ENCODE measurements at regions not wholly inside any gene's neighbourhood (a gene's known extent, or its start where the extent isn't known, plus 50 kb on each side); places are given as distances from the start of the nearest gene placed in this dataset.
A peak's percentile ranks its signal among the peaks of the same experiment; 100 is the strongest.

- TF ChIP-seq, protein P1, sequence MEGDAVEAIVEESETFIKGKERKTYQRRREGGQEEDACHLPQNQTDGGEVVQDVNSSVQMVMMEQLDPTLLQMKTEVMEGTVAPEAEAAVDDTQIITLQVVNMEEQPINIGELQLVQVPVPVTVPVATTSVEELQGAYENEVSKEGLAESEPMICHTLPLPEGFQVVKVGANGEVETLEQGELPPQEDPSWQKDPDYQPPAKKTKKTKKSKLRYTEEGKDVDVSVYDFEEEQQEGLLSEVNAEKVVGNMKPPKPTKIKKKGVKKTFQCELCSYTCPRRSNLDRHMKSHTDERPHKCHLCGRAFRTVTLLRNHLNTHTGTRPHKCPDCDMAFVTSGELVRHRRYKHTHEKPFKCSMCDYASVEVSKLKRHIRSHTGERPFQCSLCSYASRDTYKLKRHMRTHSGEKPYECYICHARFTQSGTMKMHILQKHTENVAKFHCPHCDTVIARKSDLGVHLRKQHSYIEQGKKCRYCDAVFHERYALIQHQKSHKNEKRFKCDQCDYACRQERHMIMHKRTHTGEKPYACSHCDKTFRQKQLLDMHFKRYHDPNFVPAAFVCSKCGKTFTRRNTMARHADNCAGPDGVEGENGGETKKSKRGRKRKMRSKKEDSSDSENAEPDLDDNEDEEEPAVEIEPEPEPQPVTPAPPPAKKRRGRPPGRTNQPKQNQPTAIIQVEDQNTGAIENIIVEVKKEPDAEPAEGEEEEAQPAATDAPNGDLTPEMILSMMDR (IDR thresholded peaks at IDR 0.05; ENCODE audit: insufficient read depth, low read length), result peak; percentile 85
- TF ChIP-seq POLR2AphosphoS5 (IDR thresholded peaks at IDR 0.05; ENCODE audit: low read depth), result no peak
These were observed 73.7 kb downstream of the TM2D3 start for GRCh38 chr15:101578443-101578894.

Data from HL-60 (cell line).